Bronchial epithelial cell (primary cell): ENCODE measurements at regions not wholly inside any gene's neighbourhood (a gene's known extent, or its start where the extent isn't known, plus 50 kb on each side); places are given as distances from the start of the nearest gene placed in this dataset.
A peak's percentile ranks its signal among the peaks of the same experiment; 100 is the strongest.

Source experiments
- DNase-seq: peaks from one replicate; pipeline ENCODE4 v3.0.0-alpha.2; 2010; ENCODE audit warnings: low read depth
- FAIRE-seq: peaks from 2 replicates; lab custom pipeline; 2011; peaks lifted over from hg19 to GRCh38; lab: Jason Lieb, UNC
- H3K27me3 ChIP-seq: 2 replicates; pipeline ENCODE4 v1.5.1; 2011; ENCODE audit warnings: low read length; ENCODE audit not compliant: control insufficient read depth, insufficient read depth
- H3K36me3 ChIP-seq: 2 replicates; pipeline ENCODE4 v1.5.1; 2011; ENCODE audit warnings: low read length; ENCODE audit not compliant: control insufficient read depth, insufficient read depth
- H3K4me3 ChIP-seq: 2 replicates; pipeline ENCODE4 v1.5.1; 2011; ENCODE audit warnings: mild to moderate bottlenecking, low read depth, low read length, control low read depth
- CTCF ChIP-seq: IDR thresholded peaks from 2 replicates; pipeline ENCODE4 v1.5.1; 2011; ENCODE audit warnings: mild to moderate bottlenecking, moderate library complexity, low read length, control low read depth, inconsistent platforms; ENCODE audit not compliant: insufficient read depth, severe bottlenecking

- Histone ChIP-seq H3K36me3 (no peaks in the 10 kb centered on the region), H3K27me3 (no peaks in the 10 kb centered on the region), H3K4me3 (no peak overlapping the region)
- DNase-seq: no peak
- FAIRE-seq: no peak
- TF ChIP-seq CTCF: no peak
Measured at GRCh38 chr12:125878483-125878882, 813.2 kb downstream of the AACS start.

GRCh38 chr12:125882141-125882540 is 816.9 kb downstream of the AACS start:
- no peak for TF ChIP-seq CTCF
- no peak for DNase-seq
- Histone ChIP-seq H3K27me3 (no peaks in the 10 kb centered on the region), H3K36me3 (no peaks in the 10 kb centered on the region), H3K4me3 (no peak overlapping the region)
- FAIRE-seq: no peak

GRCh38 chr12:125888921-125889320 is 823.7 kb downstream of the AACS start:
- DNase-seq (no peak), FAIRE-seq (no peak)
- no peaks in the 10 kb centered on the region for H3K36me3 ChIP-seq
- H3K27me3 ChIP-seq: no peaks in the 10 kb centered on the region
- TF ChIP-seq CTCF: no peak
- no peak overlapping the region for H3K4me3 ChIP-seq

GRCh38 chr12:125889742-125890141 is 824.5 kb downstream of the AACS start:
- Histone ChIP-seq H3K36me3 (no peaks in the 10 kb centered on the region), H3K4me3 (no peak overlapping the region), H3K27me3 (no peaks in the 10 kb centered on the region)
- DNase-seq (no peak), FAIRE-seq (no peak)
- TF ChIP-seq CTCF: no peak

GRCh38 chr12:125890366-125890905 is 825.2 kb downstream of the AACS start:
- FAIRE-seq (no peak), DNase-seq (no peak)
- Histone ChIP-seq H3K4me3 (no peak overlapping the region), H3K27me3 (no peaks in the 10 kb centered on the region), H3K36me3 (no peaks in the 10 kb centered on the region)
- TF ChIP-seq CTCF: no peak

GRCh38 chr12:125890971-125891370 is 825.7 kb downstream of the AACS start:
- no peaks in the 10 kb centered on the region for H3K36me3 ChIP-seq
- TF ChIP-seq CTCF: no peak
- no peak overlapping the region for H3K4me3 ChIP-seq
- DNase-seq (peak; percentile 5), FAIRE-seq (no peak)
- H3K27me3 ChIP-seq: no peaks in the 10 kb centered on the region
